NOMO-1 treated with DMSO at 0.1 percent for 48 hours (cell line): ENCODE measurements at regions not wholly inside any gene's neighbourhood (a gene's known extent, or its start where the extent isn't known, plus 50 kb on each side); places are given as distances from the start of the nearest gene placed in this dataset.

ENCODE experiments used
- DNase-seq: peaks from one replicate; lab custom pipeline; 2025; ENCODE audit not compliant: unreplicated experiment; lab: John Stamatoyannopoulos, UW

DNA sequence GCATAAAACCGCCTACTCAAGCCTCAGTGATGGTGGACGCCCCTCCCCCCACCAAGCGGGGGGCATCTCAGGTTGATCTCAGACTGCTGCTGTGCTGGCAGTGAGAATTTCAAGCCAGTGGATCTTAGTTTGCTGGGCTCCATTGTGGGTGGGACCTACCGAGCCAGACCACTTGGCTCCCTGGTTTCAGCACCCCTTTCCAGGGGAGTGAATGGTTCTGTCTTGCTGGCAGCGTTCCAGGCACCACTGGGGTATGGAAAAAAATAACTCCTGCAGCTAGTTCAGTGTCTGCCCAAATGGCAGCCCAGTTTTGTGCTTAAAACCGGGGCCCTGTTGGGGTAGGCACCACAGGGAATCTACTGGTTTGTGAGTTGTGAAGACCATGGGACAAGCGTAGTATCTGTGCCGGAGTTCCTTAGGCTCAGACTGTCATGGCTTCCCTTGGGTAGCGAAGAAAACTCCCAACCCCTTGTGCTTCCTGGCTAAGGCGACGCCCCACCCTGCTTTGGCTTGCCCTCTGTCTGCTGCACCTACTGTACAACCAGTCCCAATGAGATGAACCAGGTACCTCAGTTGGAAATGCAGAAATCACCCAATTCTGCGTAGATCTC lies 1334.5 kb upstream of the ADGRB3 start:
- no peak for DNase-seq

DNA sequence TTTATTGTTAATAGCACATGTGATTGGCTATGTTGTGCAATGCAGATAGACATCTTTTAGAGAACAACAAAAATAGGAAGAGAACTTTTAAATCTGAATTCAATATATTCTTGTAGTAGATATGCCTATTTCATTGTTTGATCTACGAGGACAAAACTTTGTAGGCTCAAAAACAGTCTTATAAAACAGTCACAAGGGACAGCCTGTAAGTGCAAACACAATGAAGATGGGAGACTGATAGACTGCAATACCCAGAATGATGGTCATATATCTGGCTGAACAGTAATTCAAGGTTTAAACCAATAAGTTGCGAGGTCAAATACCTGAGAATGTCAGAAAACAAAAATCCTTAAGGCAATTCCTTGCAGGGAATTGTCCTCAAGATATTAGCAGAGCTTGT lies 1342.9 kb upstream of the ADGRB3 start:
- DNase-seq, result no peak

DNA sequence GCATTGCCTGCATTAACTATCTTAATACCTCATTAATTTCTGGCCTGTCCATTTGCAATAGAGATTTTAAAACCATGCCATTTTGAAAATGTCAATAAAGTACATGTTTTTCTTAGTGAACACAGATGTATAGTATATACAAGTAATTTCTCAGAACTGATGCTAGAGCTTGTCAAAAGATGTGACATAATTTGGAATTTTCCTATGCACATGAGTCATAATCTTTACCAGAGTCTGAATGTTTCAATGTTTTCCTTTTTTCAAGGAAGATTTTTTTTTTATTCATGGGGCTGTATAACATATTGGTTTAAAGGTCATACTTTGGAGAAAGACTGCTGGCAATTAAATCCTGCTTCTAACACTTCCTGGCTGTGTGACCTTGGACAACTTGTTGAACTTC lies 1347.5 kb upstream of the ADGRB3 start:
- DNase-seq, result no peak

DNA sequence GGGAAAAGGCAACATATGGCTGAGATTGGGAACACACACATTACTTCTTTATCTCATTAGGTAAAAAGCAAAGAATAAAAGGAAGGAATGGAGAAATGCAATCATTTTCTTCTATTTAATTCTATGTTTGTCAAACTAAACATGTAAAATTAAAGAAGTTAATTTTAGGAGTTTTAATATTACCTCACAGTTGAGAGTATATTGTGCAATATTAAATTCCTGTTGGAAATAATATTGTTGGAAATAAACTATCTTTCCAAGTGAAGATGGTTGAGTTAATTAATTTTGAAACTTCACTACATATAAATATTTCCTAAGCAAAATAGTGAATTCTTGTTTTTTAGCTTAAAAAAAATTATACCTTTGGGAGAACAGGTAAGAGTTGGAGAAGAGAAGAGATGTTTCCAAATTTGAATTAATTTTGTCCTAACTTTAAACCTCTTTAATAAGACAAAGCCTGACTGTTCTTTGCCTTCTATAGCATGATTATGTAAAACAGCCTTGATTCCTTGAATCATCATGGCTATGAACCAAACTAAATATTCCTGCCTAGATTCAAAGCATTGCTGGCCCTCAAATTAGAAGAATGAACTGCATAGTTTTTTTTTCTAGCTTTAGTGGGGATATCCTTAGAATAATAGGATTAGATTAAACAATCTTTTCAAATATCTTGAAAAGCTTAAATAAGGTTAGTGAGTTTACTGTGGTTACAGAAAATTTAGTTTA lies 1349.1 kb upstream of the ADGRB3 start:
- no peak for DNase-seq

DNA sequence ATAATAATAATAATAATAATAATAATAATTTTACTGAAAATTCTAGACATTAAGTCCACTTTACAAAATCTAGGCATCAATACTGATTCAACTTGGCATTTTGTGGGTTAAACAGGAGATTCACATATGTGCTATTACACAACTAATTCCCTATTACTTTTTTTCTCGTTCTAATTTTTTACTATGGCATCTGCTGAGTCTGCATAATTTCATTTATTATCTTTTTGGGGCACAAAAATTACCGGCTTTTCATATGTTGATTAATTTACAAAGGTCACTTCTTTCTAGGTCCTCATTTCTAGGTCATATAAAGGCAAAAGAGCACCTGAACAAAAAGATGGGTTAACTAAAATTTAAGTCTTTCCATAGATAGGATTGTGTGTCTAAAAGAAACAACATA lies 1357.8 kb upstream of the ADGRB3 start:
- DNase-seq, result no peak

DNA sequence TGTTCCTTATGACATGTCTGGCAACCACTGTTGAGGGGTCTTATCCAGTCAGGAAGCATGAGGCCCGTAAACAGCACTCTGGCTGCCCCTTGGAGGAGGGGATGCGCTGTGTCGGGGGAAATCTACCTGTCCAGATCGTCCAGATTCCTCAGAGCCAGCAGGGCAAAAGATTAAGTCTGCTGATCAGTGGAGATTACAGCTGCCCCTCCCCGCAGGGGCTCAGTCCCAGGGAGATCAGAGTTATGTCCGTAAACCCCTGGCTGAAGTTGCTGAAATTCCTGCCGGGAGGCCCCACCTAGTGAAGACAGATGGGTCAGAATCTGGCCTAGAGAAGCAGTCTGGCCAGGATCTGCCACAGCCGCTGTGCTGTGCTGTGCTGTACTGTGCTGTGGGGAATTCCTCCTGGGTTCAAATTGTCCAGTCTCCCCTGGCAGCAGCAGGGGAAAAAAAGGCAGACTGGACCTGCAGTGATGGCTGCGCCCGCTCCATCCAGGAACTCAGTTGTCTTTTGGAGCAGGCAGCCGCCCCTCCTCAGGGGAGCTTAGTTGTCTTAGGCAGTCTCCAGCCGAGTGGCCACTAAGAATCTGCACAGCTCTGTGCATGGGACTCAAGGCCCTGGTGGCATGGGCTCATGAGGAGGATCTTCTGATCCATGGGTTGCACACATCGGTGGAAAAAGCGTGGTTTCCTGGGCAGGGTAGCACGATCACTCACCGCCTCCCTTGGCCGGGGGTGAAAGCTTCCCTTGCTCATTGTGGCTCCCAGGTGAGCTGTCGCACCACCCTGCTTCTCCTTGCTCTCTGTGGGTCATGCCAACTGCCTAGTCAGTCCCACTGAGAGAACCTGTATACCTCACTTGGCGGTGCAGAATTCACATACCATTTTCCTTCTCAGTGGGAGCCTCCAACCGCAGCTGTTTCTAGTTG lies 1368.8 kb upstream of the ADGRB3 start:
- DNase-seq, result no peak

DNA sequence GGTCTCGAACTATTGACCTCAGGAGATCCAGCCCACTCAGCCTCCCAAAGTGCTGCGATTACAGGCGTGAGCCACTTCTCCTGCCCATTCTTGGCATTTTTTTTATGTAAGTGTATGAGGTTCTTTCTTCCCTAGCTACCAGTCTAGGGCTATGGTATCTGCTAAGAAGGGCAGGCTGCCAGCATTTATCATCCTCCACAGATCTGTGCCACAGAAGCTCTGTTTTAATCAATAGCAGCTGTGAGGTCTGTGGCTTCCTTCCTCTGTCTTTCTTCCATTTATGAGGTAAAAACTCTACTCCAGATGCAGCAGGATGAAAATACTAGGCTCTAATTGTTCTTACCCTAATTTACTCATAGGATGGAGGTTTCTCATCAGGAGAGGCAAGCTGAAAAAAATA lies 1382.4 kb upstream of the ADGRB3 start:
- DNase-seq, result no peak

DNA sequence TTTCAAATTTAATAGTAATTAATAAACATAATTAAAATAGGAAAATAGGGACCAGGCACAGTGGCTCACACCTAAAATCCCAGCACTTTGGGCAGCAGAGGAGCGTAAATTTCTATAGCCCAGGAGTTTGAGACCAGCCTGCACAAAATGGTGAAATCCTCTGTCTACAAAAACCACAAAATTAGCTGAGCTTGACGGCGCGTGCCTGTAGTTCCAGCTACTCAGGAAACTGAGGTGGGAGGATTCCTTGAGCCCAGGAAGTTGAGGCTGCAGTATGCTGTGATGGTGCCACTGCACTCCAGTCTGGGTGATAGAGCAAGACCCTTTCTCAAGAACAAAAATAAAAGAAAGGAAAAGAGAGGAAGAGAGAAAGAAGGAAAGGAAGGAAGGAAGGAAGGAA lies 1387.0 kb upstream of the ADGRB3 start:
- DNase-seq, result no peak

DNA sequence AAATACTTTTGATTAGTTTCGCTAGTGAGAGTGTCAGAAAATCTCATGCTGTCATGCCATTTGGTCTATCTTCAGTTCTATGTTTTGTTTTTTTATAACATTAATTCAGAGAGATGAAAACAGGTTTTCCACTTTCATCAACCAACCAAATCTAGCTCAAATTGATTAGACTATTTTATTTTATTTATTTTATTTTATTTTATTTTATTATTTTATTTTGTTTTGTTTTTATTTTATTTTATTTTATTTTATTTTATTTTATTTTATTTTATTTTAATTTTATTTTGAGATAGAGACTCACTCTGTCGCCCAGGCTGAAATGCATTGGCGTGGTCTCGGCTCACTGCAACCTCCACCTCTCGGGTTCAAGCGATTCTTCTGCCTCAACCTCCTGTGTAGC lies 1391.0 kb upstream of the ADGRB3 start:
- no peak for DNase-seq

DNA sequence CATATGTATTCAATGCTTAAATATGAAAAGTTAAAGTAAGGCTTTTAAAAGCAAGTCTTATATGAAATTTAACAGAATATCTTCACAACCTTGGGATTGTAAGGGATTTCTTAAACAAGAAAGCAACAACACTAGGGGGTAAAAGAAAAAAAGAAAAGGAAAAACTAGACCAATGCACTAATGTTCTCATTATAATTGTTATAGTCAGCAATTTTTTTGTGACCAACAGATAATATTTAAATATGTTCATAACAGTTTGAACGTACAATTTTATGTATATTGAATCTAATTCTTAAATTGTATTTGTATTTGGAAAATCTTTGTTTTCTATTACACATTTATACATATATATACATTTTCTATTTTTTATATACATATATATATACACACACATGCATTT lies 1397.8 kb upstream of the ADGRB3 start:
- no peak for DNase-seq

DNA sequence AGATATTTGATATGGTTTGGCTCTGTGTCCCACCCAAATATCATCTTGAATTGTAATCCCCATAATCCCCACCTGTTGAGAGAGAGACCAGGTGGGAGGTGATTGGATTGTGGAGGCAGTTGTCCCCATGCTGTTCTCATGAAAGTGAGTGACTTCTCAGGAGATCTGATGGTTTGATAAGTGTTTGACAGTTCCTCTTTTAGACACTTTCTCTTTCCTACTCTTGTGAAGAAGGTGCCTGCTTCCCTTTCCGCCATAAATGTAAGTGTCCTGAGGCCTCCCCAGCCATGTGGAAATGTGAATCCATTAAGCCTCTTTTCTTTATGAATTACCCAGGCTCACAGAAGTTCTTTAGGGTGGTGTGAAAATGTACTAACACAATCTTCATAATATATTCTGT lies 1404.0 kb upstream of the ADGRB3 start:
- DNase-seq, result no peak

DNA sequence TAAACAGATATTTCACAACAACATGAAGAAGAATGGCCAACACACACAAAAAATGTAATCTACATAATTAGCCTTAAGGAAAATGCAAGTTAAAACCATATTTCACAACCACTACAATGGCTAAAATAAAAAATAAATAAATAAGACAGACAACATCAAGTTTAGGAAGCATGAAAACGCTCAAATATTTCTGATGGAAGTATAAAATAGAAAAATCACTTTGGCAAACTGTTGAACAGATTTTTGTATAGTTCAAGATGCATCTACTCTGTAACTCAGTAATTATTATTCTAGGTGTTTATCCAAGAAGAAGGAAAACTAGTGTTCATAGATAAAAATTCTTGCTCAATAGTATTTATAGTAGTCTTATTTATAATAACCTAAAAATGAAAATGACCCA lies 1410.1 kb upstream of the ADGRB3 start:
- DNase-seq, result no peak

DNA sequence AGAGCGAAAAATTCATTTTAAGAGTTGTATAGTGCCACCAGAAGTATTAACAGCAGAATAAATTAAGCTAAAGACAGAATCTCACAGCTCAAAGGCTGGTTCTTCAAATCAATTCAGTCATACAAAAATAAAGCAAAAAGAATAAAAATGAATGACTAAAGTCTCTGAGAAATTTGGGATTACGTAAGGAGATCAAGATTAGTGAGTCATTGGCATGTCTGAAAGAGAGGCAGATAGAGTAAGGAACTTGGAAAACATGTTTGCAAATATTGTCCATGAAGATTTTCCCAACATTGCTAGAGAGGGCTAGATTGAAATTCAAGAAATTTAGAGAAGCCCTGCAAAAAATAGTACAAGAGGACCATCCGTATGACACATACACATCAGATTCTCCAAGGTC lies 1413.9 kb upstream of the ADGRB3 start:
- no peak for DNase-seq

DNA sequence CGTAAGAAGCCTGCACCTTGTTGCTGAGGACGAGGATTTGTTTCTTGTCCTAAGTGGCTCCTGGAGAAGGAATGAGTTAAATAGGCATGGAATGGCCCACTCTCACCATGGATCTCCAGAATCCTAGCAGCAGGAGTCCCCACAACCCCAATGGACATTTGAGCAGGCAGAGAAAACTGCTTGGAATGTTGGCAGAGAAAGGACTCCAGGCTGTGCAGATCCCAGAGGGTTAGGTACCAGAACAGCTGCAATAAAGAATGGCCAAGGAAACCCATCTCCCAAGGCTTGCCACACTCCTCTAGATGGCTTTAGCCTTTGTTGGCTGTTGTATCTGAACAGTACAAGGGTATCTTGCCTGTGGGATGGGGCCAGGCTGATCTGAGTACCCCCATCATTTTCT lies 1415.7 kb upstream of the ADGRB3 start:
- DNase-seq, result no peak

DNA sequence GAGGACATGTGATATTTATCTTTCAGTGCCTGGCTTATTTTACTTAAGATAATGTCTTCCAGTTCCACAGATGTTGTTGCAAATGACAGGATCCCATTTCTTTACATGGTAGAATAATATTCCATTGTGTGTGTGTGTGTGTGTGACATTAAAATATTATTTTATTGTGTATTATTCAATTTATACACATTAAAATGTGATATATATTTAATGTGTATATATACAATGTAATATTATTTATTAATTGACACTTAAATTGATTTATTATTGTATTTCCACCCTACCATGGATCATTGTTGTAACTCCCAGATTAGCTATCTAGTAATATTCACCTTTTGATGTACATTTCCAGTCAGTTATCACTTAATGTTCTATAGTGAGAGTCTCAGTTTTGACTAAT lies 1422.5 kb upstream of the ADGRB3 start:
- no peak for DNase-seq

DNA sequence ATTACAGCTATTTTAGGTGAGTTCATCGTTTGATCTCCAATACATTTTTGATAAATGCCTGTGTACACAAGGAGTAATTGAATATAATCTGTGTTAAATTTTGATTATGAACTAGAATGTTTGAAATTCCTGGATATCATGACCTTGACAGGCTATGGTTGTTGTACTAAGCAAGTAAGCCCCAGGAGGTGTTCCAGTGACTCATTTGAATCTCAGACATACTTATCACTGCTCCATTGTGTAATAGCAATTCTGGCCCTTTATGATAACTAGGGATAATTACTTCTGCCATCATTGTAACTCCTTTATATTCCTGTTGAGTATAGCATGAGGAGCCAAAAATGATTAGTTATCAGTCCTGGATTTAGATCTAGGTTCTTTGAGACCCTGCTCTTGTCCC lies 1424.6 kb upstream of the ADGRB3 start:
- DNase-seq, result no peak

DNA sequence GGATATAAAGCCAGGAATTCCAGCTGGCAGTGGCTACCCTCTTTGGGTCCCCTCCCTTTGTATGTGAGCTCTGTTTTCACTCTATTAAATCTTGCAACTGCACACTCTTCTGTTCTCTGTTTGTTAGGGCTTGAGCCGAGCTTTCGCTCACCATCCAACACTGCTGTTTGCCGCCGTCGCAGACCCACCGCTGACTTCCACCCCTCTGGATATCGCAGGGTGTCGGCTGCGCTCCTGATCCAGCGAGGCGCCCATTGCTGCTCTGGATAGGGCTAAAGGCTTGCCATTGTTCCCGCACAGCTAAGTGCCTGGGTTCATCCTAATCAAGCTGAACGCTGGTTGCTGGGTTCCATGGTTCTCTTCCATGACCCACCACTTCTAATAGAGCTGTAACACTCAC lies 1433.5 kb upstream of the ADGRB3 start:
- no peak for DNase-seq

DNA sequence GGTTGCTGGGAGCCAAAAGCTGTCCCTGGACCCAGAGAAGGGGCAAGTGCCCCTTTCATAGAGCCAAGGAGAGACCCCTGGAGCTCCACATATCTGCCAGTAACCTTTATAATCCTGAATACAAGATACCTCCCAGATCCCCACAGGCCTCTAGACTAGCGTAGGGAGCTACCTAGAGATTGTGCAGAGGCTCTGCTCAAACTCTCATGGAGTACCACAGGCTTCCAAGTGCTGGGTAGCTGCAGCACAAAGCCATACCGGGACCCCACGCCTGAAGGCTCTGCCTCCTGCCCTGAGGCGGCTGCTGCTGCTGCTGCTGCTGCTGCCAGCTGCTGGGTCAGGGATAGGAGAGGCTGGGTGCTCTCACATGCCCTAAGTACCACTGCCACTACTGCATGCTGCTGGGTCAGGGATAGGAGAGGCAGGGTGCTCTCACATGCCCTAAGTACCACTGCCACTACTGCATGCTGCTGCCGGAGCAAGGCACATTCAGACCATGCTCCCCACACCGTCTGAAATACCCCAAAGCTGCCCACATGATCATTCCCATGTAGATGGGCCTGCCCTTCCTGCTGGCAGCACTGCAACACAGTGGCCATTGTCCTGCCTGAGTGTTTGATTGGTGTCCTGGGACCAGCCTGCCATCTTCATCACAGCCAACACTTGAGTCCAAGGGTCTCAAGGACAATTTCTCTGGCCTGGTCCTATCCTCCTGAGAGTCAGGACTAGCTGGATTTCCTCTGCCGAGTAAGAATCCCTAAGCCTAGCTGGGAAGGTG lies 1434.3 kb upstream of the ADGRB3 start:
- no peak for DNase-seq

DNA sequence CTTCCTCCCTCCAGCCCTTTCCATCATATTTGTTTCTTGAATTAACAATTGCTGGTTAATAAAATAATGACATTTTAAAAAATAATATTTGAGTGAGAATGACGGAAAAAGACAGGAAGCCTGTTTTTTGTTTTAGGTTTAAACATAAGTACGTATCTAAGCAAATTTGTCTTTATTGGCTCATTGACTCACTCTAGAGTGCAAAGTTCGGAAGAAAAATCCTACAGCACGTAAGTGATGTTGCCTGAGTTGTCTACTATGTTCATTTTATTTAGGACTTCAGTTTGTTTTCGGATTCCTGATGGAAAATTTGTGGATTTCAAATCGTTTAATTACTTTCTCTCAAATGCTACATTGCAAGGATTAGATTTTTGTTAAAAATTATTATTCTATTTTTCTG lies 1435.7 kb upstream of the ADGRB3 start:
- no peak for DNase-seq

DNA sequence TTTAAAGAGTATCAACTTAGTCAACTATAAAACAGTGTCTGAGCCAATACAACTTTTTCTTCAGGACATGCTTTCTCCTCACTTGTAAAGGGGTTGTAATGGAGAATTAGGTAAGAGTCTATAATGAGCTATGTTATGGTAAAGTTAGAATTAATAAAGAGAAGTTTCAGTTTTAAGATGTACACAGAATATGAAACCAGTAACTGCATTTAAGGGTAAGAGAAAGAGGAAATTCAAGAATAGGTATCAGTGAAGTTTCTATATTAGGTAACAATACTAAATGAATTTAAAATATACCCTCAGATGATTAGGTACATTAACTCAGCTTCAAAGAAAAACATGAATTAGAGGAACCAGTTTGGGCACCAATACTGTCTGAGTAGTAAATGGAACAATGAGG lies 1444.3 kb upstream of the ADGRB3 start:
- peak; percentile 45 for DNase-seq

DNA sequence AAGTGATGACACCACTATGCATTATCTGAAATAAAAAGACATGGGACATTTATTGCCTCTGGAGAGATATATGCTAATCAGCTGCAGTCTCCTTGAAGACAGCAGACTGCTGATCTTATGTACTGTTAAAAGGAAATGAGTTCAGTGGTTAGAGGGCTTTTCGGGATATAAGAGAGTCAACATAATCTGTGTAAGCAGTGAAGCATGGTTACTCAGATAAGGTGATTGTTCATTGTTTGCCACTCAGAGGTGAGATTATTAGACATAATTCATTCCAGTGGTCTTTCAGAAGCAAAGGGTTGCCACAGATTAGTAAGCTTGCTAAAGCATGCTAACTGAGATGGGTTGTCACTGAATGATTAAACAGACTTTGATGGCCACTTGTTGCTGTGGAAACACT lies 1450.7 kb upstream of the ADGRB3 start:
- no peak for DNase-seq
